Tibial nerve (tissue), 4 donors: ENCODE measurements at regions not wholly inside any gene's neighbourhood (a gene's known extent, or its start where the extent isn't known, plus 50 kb on each side); places are given as distances from the start of the nearest gene placed in this dataset.
"Not testable (repeated sequence)": the region's sequence is repeated elsewhere in the genome, so short reads cannot be mapped to it uniquely, and the experiment has no call there.

ENCODE experiments used
- DNase-seq, 2 donors: peaks; one replicate each; pipeline ENCODE4 v3.0.0-alpha.2; 2019; ENCODE audit warnings: low spot score in 2 of 2
- H3K27ac ChIP-seq, 4 donors: fragments of 200-600 bp; sonication (generic) in 3 of 4; one replicate each; pipeline ENCODE4 v1.5.1; 2017 to 2019; ENCODE audit warnings: mild to moderate bottlenecking in 1 of 4
- H3K27me3 ChIP-seq, 2 donors: fragments of 200-600 bp; sonication (generic) in 1 of 2; one replicate each; pipeline versions ENCODE4 v1.5.1 to v1.6.0; 2017 to 2019
- H3K36me3 ChIP-seq, 3 donors: fragments of 200-600 bp; sonication (generic); one replicate each; pipeline ENCODE4 v1.5.1; 2018 to 2019
- H3K4me1 ChIP-seq, 4 donors: fragments of 200-600 bp; sonication (generic) in 3 of 4; one replicate each; pipeline ENCODE4 v1.5.1; 2017 to 2019
- H3K4me3 ChIP-seq, 4 donors: fragments of 200-600 bp; sonication (generic) in 3 of 4; one replicate each; pipeline ENCODE4 v1.5.1; 2017 to 2019; ENCODE audit warnings: mild to moderate bottlenecking in 1 of 4, moderate library complexity in 1 of 4
- H3K9me3 ChIP-seq, 4 donors: fragments of 200-600 bp; sonication (generic) in 3 of 4; one replicate each; pipeline ENCODE4 v1.5.1; 2017 to 2019
- EP300 ChIP-seq, 2 donors: sonication (generic); formaldehyde crosslinking; IDR thresholded peaks; one replicate each; pipeline ENCODE4 v1.6.1; 2017; ENCODE audit warnings: antibody characterized with exemption in 2 of 2, mild to moderate bottlenecking in 1 of 2
- POLR2A ChIP-seq, 2 donors: fragments of 450-650 bp; IDR thresholded peaks; one replicate each; pipeline ENCODE4 v1.6.1; 2017; ENCODE audit warnings: antibody characterized with exemption in 2 of 2, mild to moderate bottlenecking in 2 of 2, moderate library complexity in 2 of 2
- WGBS, 2 donors: methylation state at CpG; one replicate each; pipeline ENCODE4 v1.1.5; 2018; 5-methylcytosine and 5-hydroxymethylcytosine counted together
- TF ChIP-seq, protein P1 (sequence below), 5 experiments: fragments of 200-600 bp in 3 of 5; fragments of 450-650 bp in 2 of 5; sonication (generic) in 3 of 5; IDR thresholded peaks; one replicate each; pipeline ENCODE4 v1.5.1; 2016 to 2019; ENCODE audit warnings: antibody characterized with exemption in 5 of 5, mild to moderate bottlenecking in 3 of 5, moderate library complexity in 2 of 5

DNA sequence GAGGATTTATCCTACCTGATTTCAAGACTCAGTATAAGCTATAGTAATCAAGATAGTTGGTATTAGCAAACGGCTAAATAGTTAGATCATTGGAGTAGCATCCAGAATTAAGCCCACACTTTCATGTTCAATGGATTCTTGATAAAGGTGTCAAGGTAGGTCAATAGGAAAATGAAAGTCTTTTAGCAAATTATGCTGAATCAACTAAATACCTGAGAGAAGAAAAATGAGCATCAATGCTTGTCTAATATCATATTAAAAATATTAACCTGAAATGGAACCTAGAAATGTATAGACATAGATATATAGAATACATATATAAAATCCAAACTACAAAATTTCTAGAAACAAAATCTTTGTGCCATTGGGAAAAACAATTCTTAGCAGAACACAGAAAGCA lies 685.6 kb downstream of the DTWD2 start:
- 78 to 90% methylated on average over 1 of the region's 1 CpG for WGBS, 2 donors
- no peaks in the 10 kb centered on the region for H3K4me1 ChIP-seq
- no peaks in the 10 kb centered on the region for H3K36me3 ChIP-seq
- H3K27me3 ChIP-seq = no peaks in the 10 kb centered on the region
- H3K9me3 ChIP-seq = no peaks in the 10 kb centered on the region
- no peak overlapping the region for H3K27ac ChIP-seq
- no peak for DNase-seq
- H3K4me3 ChIP-seq = no peak overlapping the region
- no peak for TF ChIP-seq POLR2A (IDR thresholded peaks at IDR 0.05)
- TF ChIP-seq, protein P1, sequence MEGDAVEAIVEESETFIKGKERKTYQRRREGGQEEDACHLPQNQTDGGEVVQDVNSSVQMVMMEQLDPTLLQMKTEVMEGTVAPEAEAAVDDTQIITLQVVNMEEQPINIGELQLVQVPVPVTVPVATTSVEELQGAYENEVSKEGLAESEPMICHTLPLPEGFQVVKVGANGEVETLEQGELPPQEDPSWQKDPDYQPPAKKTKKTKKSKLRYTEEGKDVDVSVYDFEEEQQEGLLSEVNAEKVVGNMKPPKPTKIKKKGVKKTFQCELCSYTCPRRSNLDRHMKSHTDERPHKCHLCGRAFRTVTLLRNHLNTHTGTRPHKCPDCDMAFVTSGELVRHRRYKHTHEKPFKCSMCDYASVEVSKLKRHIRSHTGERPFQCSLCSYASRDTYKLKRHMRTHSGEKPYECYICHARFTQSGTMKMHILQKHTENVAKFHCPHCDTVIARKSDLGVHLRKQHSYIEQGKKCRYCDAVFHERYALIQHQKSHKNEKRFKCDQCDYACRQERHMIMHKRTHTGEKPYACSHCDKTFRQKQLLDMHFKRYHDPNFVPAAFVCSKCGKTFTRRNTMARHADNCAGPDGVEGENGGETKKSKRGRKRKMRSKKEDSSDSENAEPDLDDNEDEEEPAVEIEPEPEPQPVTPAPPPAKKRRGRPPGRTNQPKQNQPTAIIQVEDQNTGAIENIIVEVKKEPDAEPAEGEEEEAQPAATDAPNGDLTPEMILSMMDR (IDR thresholded peaks at IDR 0.05) = no peak
- no peak for TF ChIP-seq EP300 (IDR thresholded peaks at IDR 0.05)

DNA sequence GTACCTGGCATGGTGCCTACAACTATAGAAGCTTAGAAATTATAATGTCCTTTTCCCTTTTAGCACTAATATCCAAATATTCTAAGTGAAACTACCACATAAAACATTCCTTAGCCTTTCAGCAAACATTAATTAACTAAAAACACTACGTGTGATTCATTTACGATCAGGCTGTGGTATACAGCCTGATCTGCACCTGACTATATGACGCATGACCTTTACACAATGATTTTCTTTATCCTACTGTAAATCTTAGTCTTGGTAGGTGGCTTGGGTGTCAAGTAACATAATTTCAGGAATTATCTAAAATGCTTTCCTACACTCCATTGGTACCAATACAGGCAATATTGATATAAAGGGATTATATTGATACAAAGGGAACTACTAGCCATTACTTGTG lies 686.7 kb downstream of the DTWD2 start:
- no peak for DNase-seq
- Histone ChIP-seq H3K36me3 (no peaks in the 10 kb centered on the region), H3K4me1 (no peaks in the 10 kb centered on the region), H3K4me3 (no peak overlapping the region), H3K9me3 (no peaks in the 10 kb centered on the region), H3K27ac (no peak overlapping the region), H3K27me3 (no peaks in the 10 kb centered on the region)
- no peak for TF ChIP-seq EP300 (IDR thresholded peaks at IDR 0.05)
- TF ChIP-seq, protein P1 (IDR thresholded peaks at IDR 0.05) = no peak
- no peak for TF ChIP-seq POLR2A (IDR thresholded peaks at IDR 0.05)
- whole genome bisulfite sequencing, 2 donors = 89 to 93% methylated on average over 3 of the region's 3 CpGs

- H3K9me3 ChIP-seq = no peaks in the 10 kb centered on the region
- no peak for DNase-seq
- TF ChIP-seq POLR2A (IDR thresholded peaks at IDR 0.05) (no peak), EP300 (IDR thresholded peaks at IDR 0.05) (no peak)
- TF ChIP-seq, protein P1 (IDR thresholded peaks at IDR 0.05) = no peak
- 33% methylated on average over 5 of the region's 5 CpGs for WGBS, 2 donors
- no peaks in the 10 kb centered on the region for H3K27me3 ChIP-seq
- no peak overlapping the region for H3K27ac ChIP-seq
- no peaks in the 10 kb centered on the region for H3K36me3 ChIP-seq
- H3K4me3 ChIP-seq = no peak overlapping the region
- H3K4me1 ChIP-seq = no peaks in the 10 kb centered on the region
Observed at GRCh38 chr5:118295045-118295444, 693.3 kb downstream of the DTWD2 start.

GRCh38 chr5:118293378-118293777 lies 695.0 kb downstream of the DTWD2 start:
- H3K4me1 ChIP-seq = no peaks in the 10 kb centered on the region
- no peaks in the 10 kb centered on the region for H3K36me3 ChIP-seq
- no peak overlapping the region for H3K27ac ChIP-seq
- no peaks in the 10 kb centered on the region for H3K27me3 ChIP-seq
- no peak for DNase-seq
- H3K4me3 ChIP-seq = no peak overlapping the region
- TF ChIP-seq, protein P1 (IDR thresholded peaks at IDR 0.05) = no peak
- TF ChIP-seq EP300 (IDR thresholded peaks at IDR 0.05) (no peak), POLR2A (IDR thresholded peaks at IDR 0.05) (no peak)
- no peaks in the 10 kb centered on the region for H3K9me3 ChIP-seq
- WGBS, 2 donors = 80 to 86% methylated on average over 2 of the region's 2 CpGs

- no peaks in the 10 kb centered on the region for H3K27me3 ChIP-seq
- no peaks in the 10 kb centered on the region for H3K9me3 ChIP-seq
- H3K36me3 ChIP-seq = no peaks in the 10 kb centered on the region
- TF ChIP-seq EP300 (IDR thresholded peaks at IDR 0.05) (no peak), POLR2A (IDR thresholded peaks at IDR 0.05) (no peak)
- TF ChIP-seq, protein P1 (IDR thresholded peaks at IDR 0.05) = no peak
- H3K4me3 ChIP-seq = no peak overlapping the region
- H3K27ac ChIP-seq = no peak overlapping the region
- WGBS, 2 donors = 94% methylated on average over 1 of the region's 1 CpG
- no peak for DNase-seq
- no peaks in the 10 kb centered on the region for H3K4me1 ChIP-seq
Observed at GRCh38 chr5:118290204-118290603, 698.1 kb downstream of the DTWD2 start.

GRCh38 chr5:118284230-118284629 lies 704.1 kb downstream of the DTWD2 start:
- not testable (repeated sequence) for DNase-seq, H3K4me3 ChIP-seq, H3K36me3 ChIP-seq, H3K4me1 ChIP-seq, H3K27me3 ChIP-seq, H3K27ac ChIP-seq, H3K9me3 ChIP-seq
- WGBS, 2 donors = 91% methylated on average over 4 of the region's 4 CpGs

DNA sequence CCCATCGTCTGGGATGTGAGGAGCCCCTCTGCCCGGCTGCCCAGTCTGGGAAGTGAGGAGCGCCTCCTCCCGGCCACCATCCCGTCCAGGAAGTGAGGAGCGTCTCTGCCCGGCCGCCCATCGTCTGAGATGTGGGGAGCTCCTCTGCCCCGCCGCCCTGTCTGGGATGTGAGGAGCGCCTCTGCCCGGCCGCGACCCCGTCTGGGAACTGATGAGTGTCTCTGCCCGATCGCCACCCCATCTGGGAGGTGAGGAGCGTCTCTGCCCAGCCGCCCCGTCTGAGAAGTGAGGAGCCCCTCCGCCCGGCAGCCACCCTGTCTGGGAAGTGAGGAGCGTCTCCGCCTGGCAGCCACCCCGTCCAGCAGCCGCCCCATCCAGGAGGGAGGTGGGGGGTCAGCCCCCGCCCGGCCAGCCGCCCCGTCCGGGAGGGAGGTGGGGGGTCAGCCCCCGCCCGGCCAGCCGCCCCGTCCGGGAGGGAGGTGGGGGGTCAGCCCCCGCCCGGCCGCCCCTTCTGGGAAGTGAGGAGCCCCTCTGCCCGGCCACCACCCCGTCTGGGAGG lies 705.8 kb downstream of the DTWD2 start:
- H3K9me3 ChIP-seq, DNase-seq, H3K27me3 ChIP-seq, H3K4me1 ChIP-seq, H3K27ac ChIP-seq, H3K36me3 ChIP-seq, H3K4me3 ChIP-seq: not testable (repeated sequence)
- WGBS, 2 donors = 85 to 94% methylated on average over 28 to 40 of the region's 42 CpGs
